ENCODE measurements at regions not wholly inside any gene's neighbourhood (a gene's known extent, or its start where the extent isn't known, plus 50 kb on each side); places are given as distances from the start of the nearest gene placed in this dataset.

DNA sequence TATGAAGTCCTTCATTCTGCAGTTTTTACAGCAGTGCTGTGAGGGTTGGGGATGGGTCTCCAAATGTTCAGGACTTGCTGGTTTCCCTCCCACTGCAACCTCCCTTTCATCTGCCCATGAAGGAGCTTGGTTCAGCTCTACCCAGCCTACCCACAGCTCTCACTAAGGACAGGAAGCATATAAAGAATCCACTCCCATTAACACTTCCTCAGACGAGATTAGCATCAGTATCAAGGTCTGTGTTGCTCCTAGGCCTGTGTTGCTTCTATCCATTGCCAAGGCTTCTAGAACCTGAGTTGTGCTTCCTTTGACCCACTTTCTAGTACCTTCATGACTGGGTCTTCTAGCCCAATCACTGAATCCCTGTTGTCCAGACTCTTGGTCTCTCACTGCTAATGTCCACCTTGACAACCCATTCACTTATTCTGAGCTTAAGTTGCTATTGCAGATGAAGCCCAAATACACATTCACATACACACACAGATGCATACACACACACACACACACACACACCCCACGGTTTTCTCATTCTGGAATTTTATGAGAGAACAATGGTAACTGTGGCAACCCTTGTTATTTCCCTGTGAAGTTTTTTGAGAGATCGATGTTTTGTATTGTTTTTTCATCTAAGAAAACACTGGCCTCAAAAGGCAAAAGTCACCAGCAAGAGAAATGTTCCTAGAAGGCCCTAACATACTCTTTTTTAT, 248.1 kb downstream of the MTERF1 start:
- no peaks in the 10 kb centered on the region for H3K36me3 ChIP-seq (ENCODE audit: control insufficient read depth, insufficient read depth, low read length)
- DNase-seq (ENCODE audit: low read depth), result no peak
- no peak overlapping the region for H3K4me3 ChIP-seq (ENCODE audit: low read depth, low read length)
- peak; percentile 75 for FAIRE-seq
- TF ChIP-seq CTCF (IDR thresholded peaks at IDR 0.05; ENCODE audit: insufficient read depth, low read length, severe bottlenecking), result no peak
- H3K27me3 ChIP-seq (ENCODE audit: control insufficient read depth, insufficient read depth, low read length), result no peaks in the 10 kb centered on the region

DNA sequence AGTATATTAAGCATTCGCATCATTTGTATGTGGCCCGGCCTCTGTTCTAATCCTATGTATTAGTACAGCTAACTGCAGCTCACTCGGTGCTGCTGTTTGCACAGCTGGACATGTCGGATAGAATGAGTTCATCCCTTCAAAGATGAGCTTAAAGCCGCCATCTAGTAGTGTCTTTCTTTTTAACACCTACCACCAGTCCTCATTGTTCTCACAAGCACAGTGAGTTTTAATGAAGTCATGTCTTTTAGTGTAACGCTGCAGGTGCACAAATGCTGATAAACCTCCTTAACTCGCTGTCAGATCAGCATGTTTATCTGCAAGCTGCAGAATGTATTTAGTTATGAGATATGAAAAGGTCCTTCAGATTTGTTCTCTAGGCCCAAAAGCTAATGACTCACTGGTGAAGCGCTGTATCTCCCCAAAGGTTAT, 247.5 kb downstream of the MTERF1 start:
- TF ChIP-seq CTCF (IDR thresholded peaks at IDR 0.05; ENCODE audit: insufficient read depth, low read length, severe bottlenecking), result no peak
- Histone ChIP-seq H3K36me3 (ENCODE audit: control insufficient read depth, insufficient read depth, low read length) (no peaks in the 10 kb centered on the region), H3K4me3 (ENCODE audit: low read depth, low read length) (no peak overlapping the region), H3K27me3 (ENCODE audit: control insufficient read depth, insufficient read depth, low read length) (no peaks in the 10 kb centered on the region)
- DNase-seq (ENCODE audit: low read depth), result no peak
- no peak for FAIRE-seq

DNA sequence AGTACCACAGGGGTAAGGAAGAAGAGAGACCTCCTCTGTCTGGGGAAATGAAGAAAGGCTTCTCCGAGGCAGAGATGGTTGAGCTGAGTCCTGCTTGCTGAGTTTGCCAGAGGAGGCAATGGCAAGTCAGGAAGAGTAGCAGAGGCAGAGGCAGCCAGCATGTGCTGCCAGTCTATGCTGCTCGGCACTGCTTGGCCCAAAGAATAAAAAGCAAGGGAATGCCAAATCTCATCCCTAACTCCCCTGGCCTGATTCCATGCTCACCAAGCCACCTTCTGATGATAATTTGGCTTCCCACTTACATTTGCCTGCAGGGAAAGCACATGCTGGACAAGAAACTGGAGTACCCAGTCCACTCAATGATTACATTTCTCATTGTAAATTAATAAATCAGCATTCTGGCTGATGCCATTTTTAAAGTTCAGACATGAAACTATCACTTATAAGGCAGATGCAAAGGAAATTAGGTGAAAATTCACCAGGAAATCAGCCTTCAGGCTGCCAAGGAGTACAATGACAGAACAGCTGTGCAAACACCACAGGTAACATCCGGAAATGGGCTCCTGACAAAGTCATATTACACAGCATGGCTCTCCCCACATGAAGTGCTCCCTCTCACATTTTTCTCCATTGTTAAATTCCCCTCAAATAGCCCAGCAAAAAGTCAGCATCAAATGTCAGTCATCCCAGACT, 245.9 kb downstream of the MTERF1 start:
- FAIRE-seq (peak; percentile 89), DNase-seq (ENCODE audit: low read depth) (peak; percentile 53)

GRCh38 chr7:91636129-91636724, 244.3 kb downstream of the MTERF1 start:
- H3K4me3 ChIP-seq (ENCODE audit: low read depth, low read length), result no peak overlapping the region
- no peaks in the 10 kb centered on the region for H3K27me3 ChIP-seq (ENCODE audit: control insufficient read depth, insufficient read depth, low read length)
- peak; percentile 50 for FAIRE-seq
- DNase-seq (ENCODE audit: low read depth), result peak; percentile 35
- TF ChIP-seq CTCF (IDR thresholded peaks at IDR 0.05; ENCODE audit: insufficient read depth, low read length, severe bottlenecking), result peak; percentile 73
- no peaks in the 10 kb centered on the region for H3K36me3 ChIP-seq (ENCODE audit: control insufficient read depth, insufficient read depth, low read length)

More for the DNA sequence above, 245.9 kb downstream of the MTERF1 start:
- TF ChIP-seq CTCF (IDR thresholded peaks at IDR 0.05; ENCODE audit: insufficient read depth, low read length, severe bottlenecking), result no peak
- no peaks in the 10 kb centered on the region for H3K36me3 ChIP-seq (ENCODE audit: control insufficient read depth, insufficient read depth, low read length)
- H3K27me3 ChIP-seq (ENCODE audit: control insufficient read depth, insufficient read depth, low read length), result no peaks in the 10 kb centered on the region
- no peak overlapping the region for H3K4me3 ChIP-seq (ENCODE audit: low read depth, low read length)

GRCh38 chr7:91636728-91637127, 243.8 kb downstream of the MTERF1 start:
- Histone ChIP-seq H3K27me3 (ENCODE audit: control insufficient read depth, insufficient read depth, low read length) (no peaks in the 10 kb centered on the region), H3K4me3 (ENCODE audit: low read depth, low read length) (no peak overlapping the region), H3K36me3 (ENCODE audit: control insufficient read depth, insufficient read depth, low read length) (no peaks in the 10 kb centered on the region)
- DNase-seq (ENCODE audit: low read depth), result no peak
- no peak for FAIRE-seq
- TF ChIP-seq CTCF (IDR thresholded peaks at IDR 0.05; ENCODE audit: insufficient read depth, low read length, severe bottlenecking), result no peak
